Thoracic aorta (tissue), 2 donors: ENCODE measurements at regions not wholly inside any gene's neighbourhood (a gene's known extent, or its start where the extent isn't known, plus 50 kb on each side); places are given as distances from the start of the nearest gene placed in this dataset.

Experiments used
- ATAC-seq: fragments of 150-250 bp; one replicate; pipeline ENCODE4 v1.8.0; 2017; ENCODE audit warnings: low read depth; ENCODE audit not compliant: insufficient number of reproducible peaks, low FRiP score
- DNase-seq: peaks from one replicate; pipeline ENCODE4 v3.0.0-alpha.2; 2020; ENCODE audit warnings: low spot score
- H3K27ac ChIP-seq, 2 donors: fragments of 200-600 bp; sonication (generic); 1 replicate in 1 of 2; 2 replicates in 1 of 2; pipeline ENCODE4 v1.5.1; 2016; ENCODE audit warnings: mild to moderate bottlenecking in 2 of 2, moderate library complexity in 2 of 2
- H3K27me3 ChIP-seq: fragments of 200-600 bp; sonication (generic); replicated peaks from 2 replicates; pipeline ENCODE4 v1.6.0; 2016; ENCODE audit warnings: mild to moderate bottlenecking; ENCODE audit not compliant: insufficient read depth
- H3K36me3 ChIP-seq: fragments of 200-600 bp; sonication (generic); one replicate; pipeline ENCODE4 v1.5.1; 2016
- H3K4me1 ChIP-seq, 2 donors: fragments of 200-600 bp; sonication (generic); 1 replicate in 1 of 2; 2 replicates in 1 of 2; pipeline versions ENCODE4 v1.5.1 to v1.6.0; 2016; ENCODE audit warnings: low read depth in 2 of 2, mild to moderate bottlenecking in 1 of 2; ENCODE audit not compliant: control insufficient read depth in 1 of 2
- H3K4me3 ChIP-seq: fragments of 200-600 bp; sonication (generic); 2 replicates; pipeline ENCODE4 v1.5.1; 2016; ENCODE audit warnings: mild to moderate bottlenecking
- H3K9me3 ChIP-seq: fragments of 200-600 bp; sonication (generic); 2 replicates; pipeline ENCODE4 v1.5.1; 2016
- CTCF ChIP-seq: fragments of 200-600 bp; sonication (generic); IDR thresholded peaks from one replicate; pipeline ENCODE4 v1.5.1; 2019; ENCODE audit warnings: antibody characterized with exemption

GRCh38 chr18:68283834-68284233, 431.1 kb downstream of the TMX3 start:
- Histone ChIP-seq H3K27ac (no peak overlapping the region), H3K36me3 (no peaks in the 10 kb centered on the region), H3K9me3 (no peaks in the 10 kb centered on the region), H3K4me3 (no peak overlapping the region), H3K27me3 (no peaks in the 10 kb centered on the region), H3K4me1 (no peaks in the 10 kb centered on the region)
- ATAC-seq, result no peak
- DNase-seq, result no peak
- TF ChIP-seq CTCF, result no peak

- no peak for ATAC-seq
- H3K27me3 ChIP-seq, result no peaks in the 10 kb centered on the region
- H3K4me3 ChIP-seq, result no peak overlapping the region
- TF ChIP-seq CTCF, result no peak
- no peaks in the 10 kb centered on the region for H3K9me3 ChIP-seq
- H3K4me1 ChIP-seq, result no peaks in the 10 kb centered on the region
- H3K27ac ChIP-seq, result no peak overlapping the region
- no peak for DNase-seq
- H3K36me3 ChIP-seq, result no peaks in the 10 kb centered on the region
Measured at GRCh38 chr18:68282232-68282631, 432.7 kb downstream of the TMX3 start.

GRCh38 chr18:68275616-68276015, 439.3 kb downstream of the TMX3 start:
- Histone ChIP-seq H3K27ac (no peak overlapping the region), H3K4me3 (no peak overlapping the region), H3K4me1 (no peaks in the 10 kb centered on the region), H3K36me3 (no peaks in the 10 kb centered on the region), H3K9me3 (no peaks in the 10 kb centered on the region), H3K27me3 (no peaks in the 10 kb centered on the region)
- no peak for TF ChIP-seq CTCF
- DNase-seq, result no peak
- no peak for ATAC-seq

GRCh38 chr18:68270017-68270416, 444.9 kb downstream of the TMX3 start:
- H3K27me3 ChIP-seq, result no peaks in the 10 kb centered on the region
- TF ChIP-seq CTCF, result no peak
- DNase-seq, result no peak

GRCh38 chr18:68267583-68267982, 447.3 kb downstream of the TMX3 start:
- no peaks in the 10 kb centered on the region for H3K9me3 ChIP-seq
- H3K36me3 ChIP-seq, result no peaks in the 10 kb centered on the region
- no peak for TF ChIP-seq CTCF
- no peak for DNase-seq
- no peak for ATAC-seq
- H3K27ac ChIP-seq, result no peak overlapping the region
- no peak overlapping the region for H3K4me3 ChIP-seq
- no peaks in the 10 kb centered on the region for H3K27me3 ChIP-seq
- H3K4me1 ChIP-seq, result no peaks in the 10 kb centered on the region

More at GRCh38 chr18:68270017-68270416, 444.9 kb downstream of the TMX3 start:
- no peak overlapping the region for H3K27ac ChIP-seq
- no peak overlapping the region for H3K4me3 ChIP-seq
- no peak for ATAC-seq
- H3K36me3 ChIP-seq, result no peaks in the 10 kb centered on the region
- no peaks in the 10 kb centered on the region for H3K9me3 ChIP-seq
- no peaks in the 10 kb centered on the region for H3K4me1 ChIP-seq
